Fibroblast of skin of scalp (primary cell): ENCODE measurements at regions not wholly inside any gene's neighbourhood (a gene's known extent, or its start where the extent isn't known, plus 50 kb on each side); places are given as distances from the start of the nearest gene placed in this dataset.
"Not testable (repeated sequence)": the region's sequence is repeated elsewhere in the genome, so short reads cannot be mapped to it uniquely, and the experiment has no call there.

ENCODE experiments used
- DNase-seq: peaks from one replicate; pipeline ENCODE4 v3.0.0-alpha.2; 2013

DNA sequence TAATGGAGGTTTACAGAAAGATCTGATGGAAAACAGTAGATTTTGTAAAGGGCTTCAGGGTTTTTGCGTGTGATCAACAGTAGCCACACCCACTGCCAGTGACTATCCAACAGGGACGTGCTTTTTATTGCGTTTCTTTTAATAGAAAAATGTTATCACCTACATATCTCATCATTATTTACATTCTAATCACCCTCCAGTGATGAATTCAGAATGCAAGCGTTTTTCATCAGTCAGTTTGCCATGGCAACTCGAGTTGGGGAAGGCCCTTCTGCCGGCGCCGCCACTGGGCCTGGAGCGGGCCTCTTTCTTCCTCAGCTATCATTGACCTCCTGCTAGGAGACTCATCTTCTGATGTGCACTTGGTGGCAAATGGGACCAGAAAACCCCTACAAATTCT, 90.3 kb upstream of the TMTC4 start:
- no peak for DNase-seq

DNA sequence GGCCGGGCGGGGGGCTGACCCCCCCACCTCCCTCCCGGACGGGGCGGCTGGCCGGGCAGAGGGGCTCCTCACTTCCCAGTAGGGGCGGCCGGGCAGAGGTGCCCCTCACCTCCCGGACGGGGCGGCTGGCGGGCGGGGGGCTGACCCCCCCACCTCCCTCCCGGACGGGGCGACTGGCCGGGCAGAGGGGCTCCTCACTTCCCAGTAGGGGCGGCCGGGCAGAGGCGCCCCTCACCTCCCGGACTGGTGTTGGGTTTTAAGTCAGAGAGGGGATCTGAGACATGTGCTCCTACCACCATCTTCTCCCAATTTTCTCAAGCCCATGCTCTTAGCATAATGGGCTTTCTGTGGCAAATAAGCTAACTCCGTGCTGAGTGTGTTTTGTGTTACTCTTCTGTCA, 87.5 kb upstream of the TMTC4 start:
- DNase-seq = not testable (repeated sequence)

DNA sequence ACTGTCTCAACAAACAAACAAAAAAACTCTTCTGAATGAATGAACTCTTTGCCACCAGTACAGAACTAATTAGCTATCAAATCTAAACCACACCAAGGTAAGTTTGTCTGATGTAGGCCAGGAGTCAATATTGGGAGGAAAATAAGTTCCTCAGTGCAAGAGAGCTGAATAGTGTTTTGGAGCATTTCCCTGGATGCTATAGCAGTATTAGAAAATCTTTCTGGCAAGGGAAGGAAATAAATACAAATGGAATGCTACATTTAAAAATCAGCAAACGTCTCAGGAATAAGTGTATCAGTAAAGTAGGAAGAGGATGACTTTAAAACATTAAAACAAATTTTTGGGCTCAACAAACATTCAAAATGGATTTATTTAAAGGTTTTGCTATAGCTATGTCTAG, 81.3 kb upstream of the TMTC4 start:
- no peak for DNase-seq

DNA sequence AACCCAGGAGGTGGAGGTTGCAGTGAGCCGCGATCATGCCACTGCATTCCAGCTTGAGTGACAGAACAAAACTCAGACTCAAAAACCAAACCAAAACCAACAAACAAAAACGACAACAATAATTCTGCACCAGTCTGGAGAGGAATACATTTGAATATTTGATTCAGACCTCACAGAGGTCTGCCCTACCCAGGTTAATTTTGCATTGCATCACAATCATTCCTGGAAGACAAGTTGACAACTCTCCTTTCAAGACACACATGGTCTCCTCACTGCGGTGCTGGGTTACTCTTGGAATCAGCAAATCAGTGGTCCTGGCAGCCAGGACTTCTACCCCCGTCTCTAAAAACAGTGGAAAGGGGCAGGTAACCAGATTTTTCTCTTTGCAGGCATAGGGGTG, 79.9 kb upstream of the TMTC4 start:
- no peak for DNase-seq

DNA sequence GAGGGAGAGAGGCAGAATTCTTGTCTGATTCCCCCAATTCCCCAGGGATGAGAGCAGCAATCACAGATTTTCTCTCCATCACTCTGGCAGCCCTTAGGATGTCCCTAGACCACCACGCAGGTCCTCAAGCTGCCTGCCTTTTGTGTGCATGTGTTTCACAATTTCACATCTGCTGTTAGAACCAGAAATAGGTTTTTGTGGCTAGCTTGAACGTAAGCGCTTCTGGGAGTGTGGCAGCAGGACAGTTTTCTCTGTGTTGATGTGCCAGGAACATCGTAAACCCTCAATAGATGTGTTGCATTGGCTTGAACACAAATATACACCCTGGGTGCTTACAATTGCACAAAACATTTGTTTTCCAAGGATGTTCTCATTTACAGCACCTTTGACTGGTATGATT, 78.8 kb upstream of the TMTC4 start:
- DNase-seq = peak; percentile 1

DNA sequence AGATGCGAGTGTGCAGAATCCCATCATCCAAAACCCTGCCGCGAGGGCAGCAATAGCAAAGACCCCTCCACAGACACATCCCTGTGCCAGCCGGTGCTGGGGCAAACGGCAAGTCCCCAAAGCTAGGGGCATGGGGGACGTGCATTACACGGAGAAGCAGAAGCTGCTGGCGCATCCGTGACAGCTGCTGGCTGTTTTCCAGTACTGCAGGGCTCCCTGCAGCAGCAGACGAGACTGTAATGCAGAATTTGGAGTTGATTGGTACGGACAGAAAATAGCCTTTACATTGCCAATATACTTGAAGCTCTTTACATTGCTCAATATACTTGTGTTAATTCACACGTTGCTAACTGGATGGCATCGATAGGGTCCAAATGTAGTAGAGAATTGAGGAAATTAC, 77.2 kb upstream of the TMTC4 start:
- peak; percentile 1 for DNase-seq

DNA sequence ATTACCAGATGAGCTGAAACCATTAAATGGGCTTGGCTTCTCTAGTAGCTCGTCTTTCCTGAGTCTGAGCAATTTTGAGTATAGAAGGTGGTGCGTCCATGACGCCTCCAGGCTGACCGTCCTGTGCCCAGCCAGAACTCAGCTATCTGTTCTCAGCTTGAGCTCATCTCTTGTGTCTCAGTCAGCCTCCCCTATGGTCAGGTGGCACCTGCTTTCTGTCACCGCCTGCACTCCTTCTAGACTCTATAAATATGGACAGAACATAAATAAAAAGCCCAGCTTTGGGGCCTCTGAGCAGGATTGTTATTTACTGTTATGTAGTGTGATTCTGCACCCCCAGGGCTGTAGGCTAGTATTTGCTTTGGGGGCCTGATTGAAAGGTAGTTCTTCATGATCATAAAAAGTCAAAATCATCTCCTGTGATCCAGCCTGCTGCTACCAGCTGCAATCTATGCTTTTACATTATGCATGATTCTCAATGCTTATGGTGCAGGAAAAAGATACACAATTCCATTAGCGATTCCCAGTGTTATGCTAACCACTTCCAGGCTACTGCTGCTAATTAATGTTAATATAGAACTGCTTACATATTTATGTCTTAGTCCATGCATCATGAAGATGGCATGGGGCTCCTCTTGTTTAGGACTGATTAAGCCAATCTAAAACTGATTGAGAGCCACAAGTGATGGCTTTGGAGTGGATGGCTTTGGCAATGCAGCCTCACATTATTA, 72.5 kb upstream of the TMTC4 start:
- no peak for DNase-seq

DNA sequence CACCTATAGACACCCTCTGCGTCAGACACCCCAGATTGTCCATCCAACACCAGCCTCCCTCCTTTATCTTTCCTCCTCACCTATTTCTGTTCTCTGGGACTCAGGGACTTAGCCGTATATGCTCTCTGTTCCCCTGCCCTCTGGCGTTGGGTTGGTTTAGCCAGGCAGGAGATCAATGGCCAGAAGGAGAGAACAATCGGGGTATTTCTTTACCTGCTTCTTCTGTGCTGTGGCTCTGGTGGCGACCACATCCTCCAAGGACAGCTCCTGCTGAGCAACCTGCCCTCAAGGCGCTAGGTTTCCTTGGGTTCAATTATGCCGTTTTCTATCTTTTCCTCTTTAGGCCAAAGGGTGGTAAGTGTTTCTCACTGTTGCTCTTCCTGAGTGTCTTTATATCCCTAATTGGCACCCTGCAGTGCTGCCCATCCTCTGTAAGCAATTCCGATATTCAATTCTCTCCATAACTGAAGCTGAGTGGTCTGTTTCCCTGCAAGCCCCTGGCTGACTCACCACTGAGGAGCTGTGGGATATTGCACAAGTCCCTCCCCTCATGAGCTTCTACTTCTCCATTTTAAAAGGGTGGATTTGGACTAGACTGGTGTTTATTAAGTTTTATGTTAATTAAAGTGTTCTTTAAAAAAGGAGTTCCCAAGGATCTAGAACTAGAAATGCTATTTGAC, 63.7 kb upstream of the TMTC4 start:
- no peak for DNase-seq

DNA sequence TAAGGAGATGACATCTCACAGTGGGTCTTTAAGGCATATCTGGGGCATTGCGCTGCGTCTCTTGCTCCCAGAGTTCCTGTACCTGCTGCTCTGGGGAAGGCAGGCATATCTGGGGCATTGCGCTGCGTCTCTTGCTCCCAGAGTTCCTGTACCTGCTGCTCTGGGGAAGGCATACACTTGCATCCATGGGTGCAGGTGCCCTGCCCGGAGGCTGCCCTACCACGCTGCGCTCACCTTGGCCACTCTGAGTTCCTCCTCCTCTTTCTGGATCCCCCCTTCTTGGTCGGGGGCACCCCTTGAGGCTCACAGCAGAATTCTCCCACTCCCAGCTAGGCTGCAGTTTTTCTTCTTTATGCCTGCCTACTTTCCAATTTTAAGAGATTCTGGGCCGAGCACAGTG, 60.9 kb upstream of the TMTC4 start:
- no peak for DNase-seq

DNA sequence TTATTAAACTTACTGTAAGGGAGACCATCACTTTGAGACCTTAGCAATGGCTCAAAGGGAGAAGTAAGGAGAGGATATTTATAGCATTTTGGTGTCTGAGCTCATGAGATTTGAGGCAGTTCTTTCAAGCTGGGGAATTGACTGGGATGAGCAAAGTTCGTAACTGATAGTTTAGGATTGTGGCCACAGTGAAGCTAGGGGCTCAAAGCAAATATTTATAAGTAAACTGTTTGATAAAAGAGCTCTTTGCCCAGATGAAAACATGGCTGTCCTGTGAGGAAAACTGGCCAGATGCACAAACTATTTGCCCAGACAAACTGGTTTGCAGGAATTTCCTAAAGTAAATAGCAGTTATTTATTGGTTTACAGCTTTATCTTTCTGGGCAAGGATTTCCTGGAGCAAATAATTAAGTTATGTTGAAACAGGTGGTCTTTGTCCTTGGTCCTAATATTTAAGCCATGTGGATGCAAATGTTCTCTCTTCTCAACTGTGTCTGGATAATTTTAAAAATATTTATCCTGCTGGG, 59.7 kb upstream of the TMTC4 start:
- no peak for DNase-seq

DNA sequence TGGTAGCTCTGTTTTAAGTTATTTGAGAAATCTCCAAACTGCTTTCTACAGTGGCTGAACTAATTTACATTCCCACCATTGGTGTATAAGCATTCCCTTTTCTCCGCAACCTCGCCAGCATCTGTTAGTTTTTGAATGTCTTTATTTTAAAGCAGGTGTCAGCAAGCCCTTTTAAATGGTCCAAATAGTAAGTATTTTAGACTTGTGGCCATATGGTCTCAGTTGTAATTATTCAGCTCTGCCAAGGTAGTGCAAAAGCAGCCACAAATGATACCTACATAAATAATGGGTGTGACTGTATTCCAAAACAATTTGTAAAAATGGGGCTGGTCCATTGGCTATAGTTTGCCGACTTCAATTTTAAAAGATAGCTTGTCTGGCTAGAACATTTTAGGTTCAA, 58.7 kb upstream of the TMTC4 start:
- no peak for DNase-seq

DNA sequence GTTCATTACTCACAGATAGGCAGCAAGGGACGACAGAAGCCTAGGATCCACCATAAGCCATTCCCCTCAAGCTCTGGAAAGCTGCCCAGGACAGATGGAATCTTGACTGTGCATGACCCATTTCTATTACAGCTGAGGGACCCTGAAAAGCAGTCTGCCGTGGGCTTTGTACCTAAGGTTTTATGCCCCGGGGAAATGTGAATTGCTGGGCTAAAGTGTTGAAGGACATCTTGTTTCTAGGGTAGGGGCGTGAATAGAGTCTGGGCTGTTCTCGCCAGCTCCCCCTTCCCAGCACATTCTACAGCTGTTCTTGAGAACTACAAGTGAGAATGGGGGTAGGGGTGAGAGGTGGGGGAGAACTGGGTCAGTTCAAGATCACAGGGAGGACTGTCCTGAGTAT, 53.6 kb upstream of the TMTC4 start:
- DNase-seq = no peak

DNA sequence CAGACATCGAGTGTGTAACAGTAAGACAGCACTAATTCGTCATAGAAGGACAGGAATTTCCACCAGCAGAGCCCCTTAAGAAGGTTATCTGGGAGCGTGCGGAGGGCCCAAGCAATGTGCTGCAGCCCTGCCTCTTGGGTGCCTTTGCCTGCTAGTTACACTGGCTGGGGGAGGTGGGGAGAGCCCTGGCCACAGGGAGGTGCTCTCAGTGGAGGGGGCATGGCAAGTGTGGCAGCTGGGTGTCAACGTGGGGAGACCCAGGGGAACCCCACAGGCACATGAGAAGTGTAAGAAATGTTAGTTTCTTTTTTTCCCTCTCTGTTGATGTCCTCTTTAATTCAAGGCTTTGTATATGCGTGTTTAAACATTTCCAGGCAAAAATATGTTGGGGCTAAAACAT, 50.9 kb upstream of the TMTC4 start:
- no peak for DNase-seq

DNA sequence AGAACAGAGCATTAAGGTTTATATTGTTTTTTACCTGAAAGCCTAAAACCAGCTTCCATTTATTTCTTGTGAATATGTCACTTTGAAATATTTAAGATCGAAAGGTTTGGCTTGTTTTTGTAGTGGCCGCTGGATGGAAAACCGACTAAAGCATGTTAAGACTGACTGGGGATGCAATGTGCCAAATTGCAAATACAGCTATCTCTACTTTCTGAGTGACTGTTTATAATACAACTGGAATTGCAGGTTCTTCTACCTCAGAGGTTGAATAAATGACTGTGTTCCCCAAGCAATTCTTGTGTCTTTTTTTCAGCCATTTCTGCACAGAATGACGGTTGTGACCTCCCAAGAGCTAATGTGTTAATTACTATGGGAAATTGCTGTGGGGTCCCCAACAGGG, 50.0 kb upstream of the TMTC4 start:
- DNase-seq = no peak
